ENCODE measurements at regions not wholly inside any gene's neighbourhood (a gene's known extent, or its start where the extent isn't known, plus 50 kb on each side); places are given as distances from the start of the nearest gene placed in this dataset.

DNA sequence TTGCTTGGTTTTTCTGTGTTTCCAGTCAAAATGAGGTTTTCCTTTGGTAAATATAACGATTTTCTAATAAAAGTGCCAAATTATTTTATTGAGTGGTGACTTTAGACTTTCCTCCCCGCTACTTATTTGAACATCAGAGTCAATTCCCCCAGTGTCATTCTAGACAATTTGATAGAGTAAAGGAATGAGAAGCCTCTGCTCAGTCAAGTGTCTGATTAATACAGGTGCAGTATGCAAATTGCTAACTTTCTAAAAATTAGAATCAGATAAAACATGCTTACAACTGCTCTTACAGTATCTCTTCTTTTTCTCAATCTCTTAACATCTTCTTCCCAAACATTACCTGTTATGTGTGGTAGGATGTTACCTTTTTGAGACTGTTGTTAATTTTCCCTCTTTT lies 148.7 kb downstream of the CD83 start:
- no peak for TF ChIP-seq DZIP1 (CRISPR knock-in tag; IDR thresholded peaks at IDR 0.05)
- TF ChIP-seq ZNF790 (CRISPR knock-in tag; IDR thresholded peaks at IDR 0.05; ENCODE audit: borderline replicate concordance), result no peak
- no peak for TF ChIP-seq TAF1 (CRISPR knock-in tag; IDR thresholded peaks at IDR 0.05)
- TF ChIP-seq ARNT (IDR thresholded peaks at IDR 0.05), result no peak
- no peak for TF ChIP-seq SPEN (CRISPR knock-in tag; IDR thresholded peaks at IDR 0.05; ENCODE audit: low read depth)
- no peak for TF ChIP-seq KLF16 (CRISPR knock-in tag; IDR thresholded peaks at IDR 0.05)
- TF ChIP-seq, protein P1, sequence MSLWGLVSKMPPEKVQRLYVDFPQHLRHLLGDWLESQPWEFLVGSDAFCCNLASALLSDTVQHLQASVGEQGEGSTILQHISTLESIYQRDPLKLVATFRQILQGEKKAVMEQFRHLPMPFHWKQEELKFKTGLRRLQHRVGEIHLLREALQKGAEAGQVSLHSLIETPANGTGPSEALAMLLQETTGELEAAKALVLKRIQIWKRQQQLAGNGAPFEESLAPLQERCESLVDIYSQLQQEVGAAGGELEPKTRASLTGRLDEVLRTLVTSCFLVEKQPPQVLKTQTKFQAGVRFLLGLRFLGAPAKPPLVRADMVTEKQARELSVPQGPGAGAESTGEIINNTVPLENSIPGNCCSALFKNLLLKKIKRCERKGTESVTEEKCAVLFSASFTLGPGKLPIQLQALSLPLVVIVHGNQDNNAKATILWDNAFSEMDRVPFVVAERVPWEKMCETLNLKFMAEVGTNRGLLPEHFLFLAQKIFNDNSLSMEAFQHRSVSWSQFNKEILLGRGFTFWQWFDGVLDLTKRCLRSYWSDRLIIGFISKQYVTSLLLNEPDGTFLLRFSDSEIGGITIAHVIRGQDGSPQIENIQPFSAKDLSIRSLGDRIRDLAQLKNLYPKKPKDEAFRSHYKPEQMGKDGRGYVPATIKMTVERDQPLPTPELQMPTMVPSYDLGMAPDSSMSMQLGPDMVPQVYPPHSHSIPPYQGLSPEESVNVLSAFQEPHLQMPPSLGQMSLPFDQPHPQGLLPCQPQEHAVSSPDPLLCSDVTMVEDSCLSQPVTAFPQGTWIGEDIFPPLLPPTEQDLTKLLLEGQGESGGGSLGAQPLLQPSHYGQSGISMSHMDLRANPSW (CRISPR knock-in tag; IDR thresholded peaks at IDR 0.05; ENCODE audit: borderline replicate concordance), result no peak

All from HepG2 (cell line).